ENCODE measurements at regions not wholly inside any gene's neighbourhood (a gene's known extent, or its start where the extent isn't known, plus 50 kb on each side); places are given as distances from the start of the nearest gene placed in this dataset.

DNA sequence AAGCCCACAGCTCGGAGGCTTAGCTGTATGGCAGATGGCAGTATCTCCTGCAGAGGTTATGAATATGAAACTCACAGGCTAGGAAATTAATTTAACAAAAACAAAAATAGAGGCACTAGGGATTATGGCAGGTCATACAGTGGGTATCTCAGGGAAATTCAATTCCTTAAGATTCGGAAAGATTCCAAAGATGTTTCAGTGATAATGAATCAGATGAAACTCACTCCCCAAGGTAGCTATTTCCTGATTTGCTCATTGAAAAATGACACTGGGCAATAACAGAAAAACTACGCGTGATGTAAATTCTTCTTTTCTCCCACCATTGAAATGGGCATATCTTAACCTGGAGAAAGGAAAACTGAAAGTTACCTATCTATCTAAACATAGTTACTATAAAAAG is 414.1 kb downstream of the STK39 start (continued):
- TF ChIP-seq ZFP30 (CRISPR knock-in tag; IDR thresholded peaks at IDR 0.05) (no peak), OSR1 (CRISPR knock-in tag; IDR thresholded peaks at IDR 0.05) (no peak), TOX (CRISPR knock-in tag; IDR thresholded peaks at IDR 0.05; ENCODE audit: borderline replicate concordance) (no peak), ZNF565 (CRISPR knock-in tag; conservative IDR thresholded peaks at IDR 0.05; ENCODE audit: low read depth) (no peak)
- TF ChIP-seq, protein P1, sequence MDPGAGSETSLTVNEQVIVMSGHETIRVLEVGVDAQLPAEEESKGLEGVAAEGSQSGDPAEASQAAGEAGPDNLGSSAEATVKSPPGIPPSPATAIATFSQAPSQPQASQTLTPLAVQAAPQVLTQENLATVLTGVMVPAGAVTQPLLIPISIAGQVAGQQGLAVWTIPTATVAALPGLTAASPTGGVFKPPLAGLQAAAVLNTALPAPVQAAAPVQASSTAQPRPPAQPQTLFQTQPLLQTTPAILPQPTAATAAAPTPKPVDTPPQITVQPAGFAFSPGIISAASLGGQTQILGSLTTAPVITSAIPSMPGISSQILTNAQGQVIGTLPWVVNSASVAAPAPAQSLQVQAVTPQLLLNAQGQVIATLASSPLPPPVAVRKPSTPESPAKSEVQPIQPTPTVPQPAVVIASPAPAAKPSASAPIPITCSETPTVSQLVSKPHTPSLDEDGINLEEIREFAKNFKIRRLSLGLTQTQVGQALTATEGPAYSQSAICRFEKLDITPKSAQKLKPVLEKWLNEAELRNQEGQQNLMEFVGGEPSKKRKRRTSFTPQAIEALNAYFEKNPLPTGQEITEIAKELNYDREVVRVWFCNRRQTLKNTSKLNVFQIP (CRISPR knock-in tag; IDR thresholded peaks at IDR 0.05; ENCODE audit: borderline replicate concordance, low read depth) = no peak

DNA sequence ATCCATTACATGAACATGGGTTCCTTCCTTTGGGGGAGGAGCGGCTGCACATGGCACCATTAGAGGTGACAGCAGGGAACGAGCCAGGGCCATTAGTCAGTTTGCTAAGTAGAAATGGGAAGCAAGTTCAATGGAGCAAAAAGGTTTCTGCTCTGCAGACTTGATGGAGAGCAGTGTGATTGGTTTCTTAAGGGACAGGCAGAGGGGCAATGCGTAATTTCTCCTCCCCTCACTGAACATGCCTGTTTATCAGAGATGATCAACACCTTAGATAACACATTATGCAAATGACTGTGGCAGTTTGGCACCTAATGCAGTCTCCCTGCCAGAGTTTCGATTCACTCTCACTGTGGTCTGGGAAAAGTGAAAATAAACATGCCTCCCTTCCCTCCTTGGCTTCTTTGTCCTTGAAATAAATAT is 414.5 kb downstream of the STK39 start:
- TF ChIP-seq ZNF8 (CRISPR knock-in tag; IDR thresholded peaks at IDR 0.05) = no peak
- TF ChIP-seq, protein P2, sequence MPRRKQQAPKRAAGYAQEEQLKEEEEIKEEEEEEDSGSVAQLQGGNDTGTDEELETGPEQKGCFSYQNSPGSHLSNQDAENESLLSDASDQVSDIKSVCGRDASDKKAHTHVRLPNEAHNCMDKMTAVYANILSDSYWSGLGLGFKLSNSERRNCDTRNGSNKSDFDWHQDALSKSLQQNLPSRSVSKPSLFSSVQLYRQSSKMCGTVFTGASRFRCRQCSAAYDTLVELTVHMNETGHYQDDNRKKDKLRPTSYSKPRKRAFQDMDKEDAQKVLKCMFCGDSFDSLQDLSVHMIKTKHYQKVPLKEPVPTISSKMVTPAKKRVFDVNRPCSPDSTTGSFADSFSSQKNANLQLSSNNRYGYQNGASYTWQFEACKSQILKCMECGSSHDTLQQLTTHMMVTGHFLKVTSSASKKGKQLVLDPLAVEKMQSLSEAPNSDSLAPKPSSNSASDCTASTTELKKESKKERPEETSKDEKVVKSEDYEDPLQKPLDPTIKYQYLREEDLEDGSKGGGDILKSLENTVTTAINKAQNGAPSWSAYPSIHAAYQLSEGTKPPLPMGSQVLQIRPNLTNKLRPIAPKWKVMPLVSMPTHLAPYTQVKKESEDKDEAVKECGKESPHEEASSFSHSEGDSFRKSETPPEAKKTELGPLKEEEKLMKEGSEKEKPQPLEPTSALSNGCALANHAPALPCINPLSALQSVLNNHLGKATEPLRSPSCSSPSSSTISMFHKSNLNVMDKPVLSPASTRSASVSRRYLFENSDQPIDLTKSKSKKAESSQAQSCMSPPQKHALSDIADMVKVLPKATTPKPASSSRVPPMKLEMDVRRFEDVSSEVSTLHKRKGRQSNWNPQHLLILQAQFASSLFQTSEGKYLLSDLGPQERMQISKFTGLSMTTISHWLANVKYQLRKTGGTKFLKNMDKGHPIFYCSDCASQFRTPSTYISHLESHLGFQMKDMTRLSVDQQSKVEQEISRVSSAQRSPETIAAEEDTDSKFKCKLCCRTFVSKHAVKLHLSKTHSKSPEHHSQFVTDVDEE (CRISPR knock-in tag; IDR thresholded peaks at IDR 0.05) = no peak
- TF ChIP-seq ZNF70 (CRISPR knock-in tag; IDR thresholded peaks at IDR 0.05) = no peak
- TF ChIP-seq, protein P3, sequence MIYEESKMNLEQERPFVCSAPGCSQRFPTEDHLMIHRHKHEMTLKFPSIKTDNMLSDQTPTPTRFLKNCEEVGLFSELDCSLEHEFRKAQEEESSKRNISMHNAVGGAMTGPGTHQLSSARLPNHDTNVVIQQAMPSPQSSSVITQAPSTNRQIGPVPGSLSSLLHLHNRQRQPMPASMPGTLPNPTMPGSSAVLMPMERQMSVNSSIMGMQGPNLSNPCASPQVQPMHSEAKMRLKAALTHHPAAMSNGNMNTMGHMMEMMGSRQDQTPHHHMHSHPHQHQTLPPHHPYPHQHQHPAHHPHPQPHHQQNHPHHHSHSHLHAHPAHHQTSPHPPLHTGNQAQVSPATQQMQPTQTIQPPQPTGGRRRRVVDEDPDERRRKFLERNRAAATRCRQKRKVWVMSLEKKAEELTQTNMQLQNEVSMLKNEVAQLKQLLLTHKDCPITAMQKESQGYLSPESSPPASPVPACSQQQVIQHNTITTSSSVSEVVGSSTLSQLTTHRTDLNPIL (CRISPR knock-in tag; IDR thresholded peaks at IDR 0.05; ENCODE audit: low read depth) = no peak
- TF ChIP-seq SNAI2 (CRISPR knock-in tag; IDR thresholded peaks at IDR 0.05) = no peak
- no peak for TF ChIP-seq RARB (CRISPR knock-in tag; IDR thresholded peaks at IDR 0.05)
- no peak for TF ChIP-seq OSR1 (CRISPR knock-in tag; IDR thresholded peaks at IDR 0.05)
- TF ChIP-seq, protein P1 (CRISPR knock-in tag; IDR thresholded peaks at IDR 0.05; ENCODE audit: borderline replicate concordance, low read depth) = no peak
- TF ChIP-seq, protein P4, sequence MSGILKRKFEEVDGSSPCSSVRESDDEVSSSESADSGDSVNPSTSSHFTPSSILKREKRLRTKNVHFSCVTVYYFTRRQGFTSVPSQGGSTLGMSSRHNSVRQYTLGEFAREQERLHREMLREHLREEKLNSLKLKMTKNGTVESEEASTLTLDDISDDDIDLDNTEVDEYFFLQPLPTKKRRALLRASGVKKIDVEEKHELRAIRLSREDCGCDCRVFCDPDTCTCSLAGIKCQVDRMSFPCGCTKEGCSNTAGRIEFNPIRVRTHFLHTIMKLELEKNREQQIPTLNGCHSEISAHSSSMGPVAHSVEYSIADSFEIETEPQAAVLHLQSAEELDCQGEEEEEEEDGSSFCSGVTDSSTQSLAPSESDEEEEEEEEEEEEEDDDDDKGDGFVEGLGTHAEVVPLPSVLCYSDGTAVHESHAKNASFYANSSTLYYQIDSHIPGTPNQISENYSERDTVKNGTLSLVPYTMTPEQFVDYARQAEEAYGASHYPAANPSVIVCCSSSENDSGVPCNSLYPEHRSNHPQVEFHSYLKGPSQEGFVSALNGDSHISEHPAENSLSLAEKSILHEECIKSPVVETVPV (CRISPR knock-in tag; IDR thresholded peaks at IDR 0.05) = no peak
- no peak for TF ChIP-seq ARNTL (CRISPR knock-in tag; IDR thresholded peaks at IDR 0.05; ENCODE audit: borderline replicate concordance, low read depth)
- no peak for TF ChIP-seq TOX (CRISPR knock-in tag; IDR thresholded peaks at IDR 0.05; ENCODE audit: borderline replicate concordance)
- no peak for TF ChIP-seq BACH2 (CRISPR knock-in tag; IDR thresholded peaks at IDR 0.05; ENCODE audit: borderline replicate concordance)
- no peak for TF ChIP-seq ISL1 (CRISPR knock-in tag; IDR thresholded peaks at IDR 0.05)
- peak; percentile 46; the same call in 2 of the 3 replicates for ATAC-seq

DNA sequence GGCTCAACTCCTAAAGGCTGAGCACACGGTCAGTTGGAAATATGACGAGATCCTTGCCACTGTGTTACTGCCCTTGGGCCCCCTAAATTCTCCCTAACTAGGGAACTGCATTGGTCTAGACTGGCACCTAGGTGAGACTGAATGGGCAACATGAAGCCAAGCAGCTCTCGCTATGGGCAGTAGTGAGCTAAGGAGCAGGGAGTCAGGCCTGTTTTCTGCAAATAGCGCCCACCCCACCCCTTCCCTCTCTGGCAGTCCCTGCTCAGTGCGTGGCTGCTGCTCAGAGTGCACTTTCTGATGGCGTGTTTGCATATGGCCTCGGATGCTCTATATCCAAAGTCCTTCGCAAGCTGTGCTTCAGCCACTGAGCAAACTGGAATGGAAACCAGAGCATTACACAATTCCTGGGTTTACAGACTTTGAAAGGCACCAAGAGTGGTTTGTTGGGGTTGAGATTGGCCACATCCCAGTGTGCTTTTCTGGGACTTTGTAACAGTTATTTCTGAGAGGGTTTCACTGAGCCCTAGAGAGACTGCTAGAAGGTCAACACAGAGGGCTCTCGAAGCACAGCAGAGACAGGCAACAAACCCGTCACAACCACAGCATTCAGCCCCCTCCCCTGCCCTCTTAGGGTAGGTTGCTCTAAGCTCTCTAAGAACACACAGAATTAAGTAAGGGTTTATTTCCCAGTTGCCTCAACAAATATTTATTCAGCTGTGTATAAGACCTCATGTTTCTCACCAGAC is 419.9 kb downstream of the STK39 start:
- TF ChIP-seq GLIS3 (CRISPR knock-in tag; IDR thresholded peaks at IDR 0.05) (no peak), TOX (CRISPR knock-in tag; IDR thresholded peaks at IDR 0.05; ENCODE audit: borderline replicate concordance) (no peak), ARNTL (CRISPR knock-in tag; IDR thresholded peaks at IDR 0.05; ENCODE audit: borderline replicate concordance, low read depth) (no peak), OSR1 (CRISPR knock-in tag; IDR thresholded peaks at IDR 0.05) (no peak), ISL1 (CRISPR knock-in tag; IDR thresholded peaks at IDR 0.05) (no peak), PPARA (CRISPR knock-in tag; IDR thresholded peaks at IDR 0.05; ENCODE audit: borderline replicate concordance) (no peak), RARB (CRISPR knock-in tag; IDR thresholded peaks at IDR 0.05) (no peak), ESRRG (CRISPR knock-in tag; IDR thresholded peaks at IDR 0.05) (no peak), ZNF565 (CRISPR knock-in tag; conservative IDR thresholded peaks at IDR 0.05; ENCODE audit: low read depth) (no peak), ZNF8 (CRISPR knock-in tag; IDR thresholded peaks at IDR 0.05) (no peak), ZFP30 (CRISPR knock-in tag; IDR thresholded peaks at IDR 0.05) (no peak), ZFP3 (CRISPR knock-in tag; IDR thresholded peaks at IDR 0.05) (no peak), ZNF70 (CRISPR knock-in tag; IDR thresholded peaks at IDR 0.05) (no peak), ZC3H10 (CRISPR knock-in tag; IDR thresholded peaks at IDR 0.05) (no peak)
- TF ChIP-seq, protein P5, sequence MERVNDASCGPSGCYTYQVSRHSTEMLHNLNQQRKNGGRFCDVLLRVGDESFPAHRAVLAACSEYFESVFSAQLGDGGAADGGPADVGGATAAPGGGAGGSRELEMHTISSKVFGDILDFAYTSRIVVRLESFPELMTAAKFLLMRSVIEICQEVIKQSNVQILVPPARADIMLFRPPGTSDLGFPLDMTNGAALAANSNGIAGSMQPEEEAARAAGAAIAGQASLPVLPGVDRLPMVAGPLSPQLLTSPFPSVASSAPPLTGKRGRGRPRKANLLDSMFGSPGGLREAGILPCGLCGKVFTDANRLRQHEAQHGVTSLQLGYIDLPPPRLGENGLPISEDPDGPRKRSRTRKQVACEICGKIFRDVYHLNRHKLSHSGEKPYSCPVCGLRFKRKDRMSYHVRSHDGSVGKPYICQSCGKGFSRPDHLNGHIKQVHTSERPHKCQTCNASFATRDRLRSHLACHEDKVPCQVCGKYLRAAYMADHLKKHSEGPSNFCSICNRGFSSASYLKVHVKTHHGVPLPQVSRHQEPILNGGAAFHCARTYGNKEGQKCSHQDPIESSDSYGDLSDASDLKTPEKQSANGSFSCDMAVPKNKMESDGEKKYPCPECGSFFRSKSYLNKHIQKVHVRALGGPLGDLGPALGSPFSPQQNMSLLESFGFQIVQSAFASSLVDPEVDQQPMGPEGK (CRISPR knock-in tag; IDR thresholded peaks at IDR 0.05; ENCODE audit: borderline replicate concordance) = no peak
- ATAC-seq = no peak

Measured in SK-N-SH treated with all-trans-retinoic acid at 6 μM for 48 hours (cell line).